PFSK-1 (cell line): ENCODE measurements at regions not wholly inside any gene's neighbourhood (a gene's known extent, or its start where the extent isn't known, plus 50 kb on each side); places are given as distances from the start of the nearest gene placed in this dataset.

Experiments used
- FOXP2 ChIP-seq: optimal IDR thresholded peaks from 2 replicates; pipeline ENCODE3; 2011; ENCODE audit warnings: borderline replicate concordance, control low read depth, inconsistent platforms; ENCODE audit not compliant: insufficient read depth; ENCODE audit errors: extremely low read length, extremely low read depth
- POLR2AphosphoS5 ChIP-seq: IDR thresholded peaks from 2 replicates; pipeline ENCODE4 v1.6.1; 2012; ENCODE audit warnings: low read depth, mild to moderate bottlenecking, control low read depth, low read length, moderate library complexity
- REST ChIP-seq, 2 experiments: IDR thresholded peaks; 2 replicates each; pipeline versions ENCODE4 v1.6.1 to v1.8.0; 2011 to 2012; ENCODE audit warnings: low read depth in 2 of 2, low read length in 2 of 2, control low read depth in 1 of 2, inconsistent platforms in 1 of 2, mild to moderate bottlenecking in 1 of 2, moderate library complexity in 1 of 2; ENCODE audit not compliant: insufficient read depth in 1 of 2
- SIN3A ChIP-seq: IDR thresholded peaks from 2 replicates; pipeline ENCODE4 v1.6.1; 2012; ENCODE audit warnings: mild to moderate bottlenecking, low read length, moderate library complexity, borderline replicate concordance; ENCODE audit not compliant: insufficient read depth
- TAF1 ChIP-seq: IDR thresholded peaks from 2 replicates; pipeline ENCODE4 v1.6.1; 2012; ENCODE audit warnings: low read length, control low read depth, borderline replicate concordance; ENCODE audit not compliant: insufficient read depth

- TF ChIP-seq TAF1 (no peak), SIN3A (no peak), REST (IDR thresholded peaks at IDR 0.05; ENCODE audit: insufficient read depth in 1 of 2, low read depth in 2 of 2, low read length in 2 of 2) (no peak), FOXP2 (no peak), POLR2AphosphoS5 (no peak)
Observed at GRCh38 chrX:16023790-16024734, 99.3 kb upstream of the GRPR start.

GRCh38 chrX:16022580-16023200, 100.7 kb upstream of the GRPR start:
- TF ChIP-seq POLR2AphosphoS5 = no peak
- TF ChIP-seq SIN3A = no peak
- TF ChIP-seq TAF1 = no peak
- no peak for TF ChIP-seq REST (IDR thresholded peaks at IDR 0.05; ENCODE audit: insufficient read depth in 1 of 2, low read depth in 2 of 2, low read length in 2 of 2)
- TF ChIP-seq FOXP2 = no peak

- TF ChIP-seq FOXP2 (no peak), REST (IDR thresholded peaks at IDR 0.05; ENCODE audit: insufficient read depth in 1 of 2, low read depth in 2 of 2, low read length in 2 of 2) (no peak), SIN3A (no peak), POLR2AphosphoS5 (no peak), TAF1 (no peak)
Observed at GRCh38 chrX:16018291-16018690, 105.1 kb upstream of the GRPR start.

- no peak for TF ChIP-seq FOXP2
Observed at GRCh38 chrX:16014171-16014570, 109.2 kb upstream of the GRPR start.

- TF ChIP-seq FOXP2 (no peak), REST (IDR thresholded peaks at IDR 0.05; ENCODE audit: insufficient read depth in 1 of 2, low read depth in 2 of 2, low read length in 2 of 2) (no peak), SIN3A (no peak), TAF1 (no peak), POLR2AphosphoS5 (no peak)
Observed at GRCh38 chrX:16012250-16012649, 111.1 kb upstream of the GRPR start.
